OCI-LY1 (cell line): ENCODE measurements at regions not wholly inside any gene's neighbourhood (a gene's known extent, or its start where the extent isn't known, plus 50 kb on each side); places are given as distances from the start of the nearest gene placed in this dataset.

Experiments
- EZH2 ChIP-seq: fragments of 200-600 bp; sonication (generic), shearing (Covaris generic); IDR thresholded peaks from 2 replicates; pipeline ENCODE4 v1.8.0; 2017; ENCODE audit warnings: borderline replicate concordance, mixed run types, mild to moderate bottlenecking, antibody characterized with exemption, low read length, moderate library complexity, mixed read lengths
- TF ChIP-seq, protein P1 (sequence below): fragments of 200-600 bp; sonication (generic), shearing (Covaris generic); IDR thresholded peaks from 2 replicates; pipeline ENCODE4 v1.5.1; 2017; ENCODE audit warnings: mild to moderate bottlenecking, antibody characterized with exemption, low read length, moderate library complexity, mixed read lengths

GRCh38 chr13:30091035-30091434, 216.3 kb downstream of the KATNAL1 start:
- TF ChIP-seq, protein P1, sequence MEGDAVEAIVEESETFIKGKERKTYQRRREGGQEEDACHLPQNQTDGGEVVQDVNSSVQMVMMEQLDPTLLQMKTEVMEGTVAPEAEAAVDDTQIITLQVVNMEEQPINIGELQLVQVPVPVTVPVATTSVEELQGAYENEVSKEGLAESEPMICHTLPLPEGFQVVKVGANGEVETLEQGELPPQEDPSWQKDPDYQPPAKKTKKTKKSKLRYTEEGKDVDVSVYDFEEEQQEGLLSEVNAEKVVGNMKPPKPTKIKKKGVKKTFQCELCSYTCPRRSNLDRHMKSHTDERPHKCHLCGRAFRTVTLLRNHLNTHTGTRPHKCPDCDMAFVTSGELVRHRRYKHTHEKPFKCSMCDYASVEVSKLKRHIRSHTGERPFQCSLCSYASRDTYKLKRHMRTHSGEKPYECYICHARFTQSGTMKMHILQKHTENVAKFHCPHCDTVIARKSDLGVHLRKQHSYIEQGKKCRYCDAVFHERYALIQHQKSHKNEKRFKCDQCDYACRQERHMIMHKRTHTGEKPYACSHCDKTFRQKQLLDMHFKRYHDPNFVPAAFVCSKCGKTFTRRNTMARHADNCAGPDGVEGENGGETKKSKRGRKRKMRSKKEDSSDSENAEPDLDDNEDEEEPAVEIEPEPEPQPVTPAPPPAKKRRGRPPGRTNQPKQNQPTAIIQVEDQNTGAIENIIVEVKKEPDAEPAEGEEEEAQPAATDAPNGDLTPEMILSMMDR = no peak
- no peak for TF ChIP-seq EZH2
